LoVo (cell line): ENCODE measurements at regions not wholly inside any gene's neighbourhood (a gene's known extent, or its start where the extent isn't known, plus 50 kb on each side); places are given as distances from the start of the nearest gene placed in this dataset.
"Not testable (repeated sequence)": the region's sequence is repeated elsewhere in the genome, so short reads cannot be mapped to it uniquely, and the experiment has no call there.

Experiments used
- DNase-seq: peaks from one replicate; pipeline ENCODE4 v3.0.0-alpha.2; 2016; ENCODE audit warnings: low spot score

- DNase-seq, result no peak
These were observed 205.6 kb upstream of the KAZN start for GRCh38 chr1:14392859-14393365.

- no peak for DNase-seq
These were observed 202.4 kb upstream of the KAZN start for GRCh38 chr1:14396100-14396499.

- no peak for DNase-seq
These were observed 194.4 kb upstream of the KAZN start for GRCh38 chr1:14403961-14404645.

GRCh38 chr1:14404862-14405301 is 193.6 kb upstream of the KAZN start:
- no peak for DNase-seq

- DNase-seq, result no peak
These were observed 186.2 kb upstream of the KAZN start for GRCh38 chr1:14412235-14412634.

GRCh38 chr1:14413819-14414490 is 184.5 kb upstream of the KAZN start:
- DNase-seq, result no peak

GRCh38 chr1:14415396-14415795 is 183.1 kb upstream of the KAZN start:
- DNase-seq, result no peak

- not testable (repeated sequence) for DNase-seq
These were observed 178.7 kb upstream of the KAZN start for GRCh38 chr1:14419778-14420218.

- no peak for DNase-seq
These were observed 177.8 kb upstream of the KAZN start for GRCh38 chr1:14420686-14421085.

- DNase-seq, result no peak
These were observed 177.0 kb upstream of the KAZN start for GRCh38 chr1:14421295-14421976.

- no peak for DNase-seq
These were observed 176.4 kb upstream of the KAZN start for GRCh38 chr1:14421977-14422609.

GRCh38 chr1:14424325-14425002 is 174.0 kb upstream of the KAZN start:
- DNase-seq, result no peak

GRCh38 chr1:14426854-14427253 is 171.6 kb upstream of the KAZN start:
- DNase-seq, result no peak

- no peak for DNase-seq
These were observed 168.9 kb upstream of the KAZN start for GRCh38 chr1:14429577-14429976.

GRCh38 chr1:14432728-14433127 is 165.8 kb upstream of the KAZN start:
- DNase-seq, result not testable (repeated sequence)

GRCh38 chr1:14435368-14436023 is 163.0 kb upstream of the KAZN start:
- no peak for DNase-seq

- no peak for DNase-seq
These were observed 161.0 kb upstream of the KAZN start for GRCh38 chr1:14437417-14437918.

GRCh38 chr1:14438127-14438769 is 160.2 kb upstream of the KAZN start:
- DNase-seq, result no peak

- no peak for DNase-seq
These were observed 159.5 kb upstream of the KAZN start for GRCh38 chr1:14439015-14439414.

- DNase-seq, result no peak
These were observed 158.3 kb upstream of the KAZN start for GRCh38 chr1:14440166-14440565.

GRCh38 chr1:14440731-14441130 is 157.8 kb upstream of the KAZN start:
- no peak for DNase-seq
